Daoy (cell line): ENCODE measurements at regions not wholly inside any gene's neighbourhood (a gene's known extent, or its start where the extent isn't known, plus 50 kb on each side); places are given as distances from the start of the nearest gene placed in this dataset.
A peak's percentile ranks its signal among the peaks of the same experiment; 100 is the strongest.
"Not testable (repeated sequence)": the region's sequence is repeated elsewhere in the genome, so short reads cannot be mapped to it uniquely, and the experiment has no call there.

ENCODE experiments used
- DNase-seq: peaks from one replicate; pipeline ENCODE4 v3.0.0-alpha.2; 2015; ENCODE audit warnings: low read depth

GRCh38 chr14:37985826-37986470 lies 221.8 kb upstream of the SSTR1 start:
- DNase-seq = no peak

- no peak for DNase-seq
These were observed 219.2 kb upstream of the SSTR1 start for GRCh38 chr14:37988472-37988871.

- DNase-seq = no peak
These were observed 216.7 kb upstream of the SSTR1 start for GRCh38 chr14:37991027-37991426.

- DNase-seq = no peak
These were observed 215.2 kb upstream of the SSTR1 start for GRCh38 chr14:37992499-37992898.

- no peak for DNase-seq
These were observed 212.8 kb upstream of the SSTR1 start for GRCh38 chr14:37994846-37995372.

- no peak for DNase-seq
These were observed 210.7 kb upstream of the SSTR1 start for GRCh38 chr14:37997017-37997416.

- no peak for DNase-seq
These were observed 207.4 kb upstream of the SSTR1 start for GRCh38 chr14:38000340-38000739.

GRCh38 chr14:38001501-38001900 lies 206.2 kb upstream of the SSTR1 start:
- no peak for DNase-seq

- no peak for DNase-seq
These were observed 203.7 kb upstream of the SSTR1 start for GRCh38 chr14:38003746-38004609.

GRCh38 chr14:38004610-38004879 lies 203.2 kb upstream of the SSTR1 start:
- no peak for DNase-seq

GRCh38 chr14:38011156-38011555 lies 196.5 kb upstream of the SSTR1 start:
- not testable (repeated sequence) for DNase-seq

- DNase-seq = no peak
These were observed 195.6 kb upstream of the SSTR1 start for GRCh38 chr14:38012056-38012455.

- no peak for DNase-seq
These were observed 191.2 kb upstream of the SSTR1 start for GRCh38 chr14:38016497-38016896.

GRCh38 chr14:38021861-38022260 lies 185.8 kb upstream of the SSTR1 start:
- no peak for DNase-seq

GRCh38 chr14:38022775-38023174 lies 184.9 kb upstream of the SSTR1 start:
- no peak for DNase-seq

- no peak for DNase-seq
These were observed 169.5 kb upstream of the SSTR1 start for GRCh38 chr14:38038171-38038570.

GRCh38 chr14:38038986-38039385 lies 168.7 kb upstream of the SSTR1 start:
- DNase-seq = no peak

GRCh38 chr14:38039496-38039895 lies 168.2 kb upstream of the SSTR1 start:
- DNase-seq = no peak

GRCh38 chr14:38040411-38040810 lies 167.3 kb upstream of the SSTR1 start:
- no peak for DNase-seq

- peak; percentile 1 for DNase-seq
These were observed 165.4 kb upstream of the SSTR1 start for GRCh38 chr14:38042322-38042721.

GRCh38 chr14:38044710-38045109 lies 163.0 kb upstream of the SSTR1 start:
- DNase-seq = no peak

GRCh38 chr14:38045461-38045860 lies 162.2 kb upstream of the SSTR1 start:
- DNase-seq = no peak

- no peak for DNase-seq
These were observed 161.5 kb upstream of the SSTR1 start for GRCh38 chr14:38046160-38046559.
